NCI-H1105 treated with DMSO at 0.1 percent for 48 hours (cell line): ENCODE measurements at regions not wholly inside any gene's neighbourhood (a gene's known extent, or its start where the extent isn't known, plus 50 kb on each side); places are given as distances from the start of the nearest gene placed in this dataset.
"Not testable (repeated sequence)": the region's sequence is repeated elsewhere in the genome, so short reads cannot be mapped to it uniquely, and the experiment has no call there.

Experiments
- DNase-seq: peaks from one replicate; lab custom pipeline; 2025; lab: John Stamatoyannopoulos, UW

DNA sequence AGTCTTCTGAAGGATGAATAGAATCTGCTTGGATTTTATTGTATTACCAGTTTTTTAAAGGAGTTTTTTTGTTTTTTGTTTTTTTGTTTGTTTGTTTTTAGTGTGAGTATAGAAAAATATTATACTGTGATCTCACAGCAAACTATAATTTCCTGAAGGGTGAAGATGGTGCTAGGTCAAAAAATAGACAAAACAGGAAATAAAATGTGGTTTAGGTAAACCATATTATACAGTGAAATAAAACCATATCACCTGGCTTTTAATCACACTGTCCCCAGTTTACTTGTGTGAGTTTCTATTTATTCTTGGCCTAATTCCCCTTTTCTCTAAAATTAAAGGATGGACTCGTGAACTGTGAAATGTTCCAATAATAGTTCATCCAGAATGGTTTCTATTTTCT lies 841.3 kb upstream of the CTNND2 start:
- DNase-seq = no peak

DNA sequence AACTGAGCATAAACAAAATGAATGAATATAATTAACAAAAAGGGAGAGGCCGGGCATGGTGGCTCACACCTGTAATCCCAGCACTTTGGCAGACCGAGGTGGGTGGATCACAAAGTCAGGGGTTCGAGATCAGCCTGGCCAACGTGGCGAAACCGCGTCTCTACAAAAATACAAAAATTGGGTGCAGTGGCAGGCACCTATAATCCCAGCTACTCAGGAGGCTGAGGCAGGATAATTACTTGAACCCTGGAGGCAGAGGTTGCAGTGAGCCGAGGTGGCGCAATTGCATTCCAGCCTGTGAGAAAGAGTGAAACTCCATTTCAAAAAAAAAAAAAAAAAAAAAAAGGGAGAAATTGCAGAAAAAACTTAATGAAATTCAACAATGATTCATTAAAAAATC lies 839.3 kb upstream of the CTNND2 start:
- DNase-seq = no peak

- no peak for DNase-seq
Observed at GRCh38 chr5:12730354-12730753, 826.1 kb upstream of the CTNND2 start.

- no peak for DNase-seq
Observed at GRCh38 chr5:12716664-12717063, 812.4 kb upstream of the CTNND2 start.

- no peak for DNase-seq
Observed at GRCh38 chr5:12707560-12707959, 803.3 kb upstream of the CTNND2 start.

DNA sequence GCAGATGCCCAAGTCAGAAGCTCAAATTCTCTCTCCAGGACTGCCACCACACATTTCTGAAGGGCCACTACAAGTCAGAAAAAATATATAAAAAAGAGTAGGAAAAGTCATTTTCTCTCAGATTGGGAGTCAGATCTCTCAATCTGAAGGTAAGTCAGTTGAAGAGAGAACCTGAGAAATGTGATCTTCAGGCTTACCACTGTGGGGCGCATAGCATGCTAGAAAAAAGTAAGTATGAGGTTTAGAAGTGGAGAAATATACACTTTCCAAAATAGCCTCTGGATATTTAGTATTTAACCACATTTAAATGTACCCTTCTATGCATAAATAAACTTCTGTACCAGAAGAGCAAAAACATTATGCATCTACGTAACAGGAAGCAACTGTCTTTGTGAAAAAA lies 800.7 kb upstream of the CTNND2 start:
- DNase-seq = no peak

DNA sequence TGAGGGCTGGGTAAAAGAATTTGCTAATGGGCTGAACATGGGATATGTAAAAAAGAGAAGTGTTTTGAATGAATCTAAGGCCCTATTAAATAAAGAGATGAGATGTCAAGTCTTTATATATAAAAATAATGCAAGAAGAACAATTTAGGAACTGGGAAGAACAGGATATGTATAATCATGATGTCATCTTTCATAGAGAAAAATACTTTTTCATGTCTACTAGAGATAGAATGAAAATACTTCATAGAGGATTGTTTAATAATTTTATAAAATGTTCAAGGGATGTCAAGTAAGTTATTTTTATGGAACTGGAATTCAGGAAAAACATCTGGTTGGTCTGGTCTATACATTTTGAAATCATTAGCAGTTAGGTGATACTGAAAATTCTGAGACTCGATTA lies 799.0 kb upstream of the CTNND2 start:
- DNase-seq = no peak

GRCh38 chr5:12695651-12696050 lies 791.4 kb upstream of the CTNND2 start:
- no peak for DNase-seq

DNA sequence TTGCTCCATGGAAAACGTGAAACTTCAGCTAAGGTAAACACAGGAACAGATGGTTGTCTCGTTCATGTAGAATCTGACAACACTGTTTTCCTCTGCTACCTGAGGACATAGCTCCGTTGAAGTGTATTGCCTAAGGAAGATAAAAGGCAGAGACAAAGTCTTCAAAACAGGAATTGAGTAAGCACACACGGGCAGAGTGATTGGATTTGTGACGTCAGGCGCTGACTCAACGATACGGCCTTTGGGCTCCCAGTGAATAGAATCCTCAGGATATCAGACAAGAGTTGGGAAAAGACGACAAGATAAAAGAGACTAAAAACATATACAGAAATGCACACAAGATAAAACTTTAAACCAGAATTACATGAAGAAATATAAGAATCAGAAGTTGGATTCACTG lies 787.1 kb upstream of the CTNND2 start:
- no peak for DNase-seq

GRCh38 chr5:12690361-12690760 lies 786.1 kb upstream of the CTNND2 start:
- DNase-seq = no peak

- DNase-seq = no peak
Observed at GRCh38 chr5:12683249-12683648, 779.0 kb upstream of the CTNND2 start.

- DNase-seq = no peak
Observed at GRCh38 chr5:12679731-12680130, 775.5 kb upstream of the CTNND2 start.

DNA sequence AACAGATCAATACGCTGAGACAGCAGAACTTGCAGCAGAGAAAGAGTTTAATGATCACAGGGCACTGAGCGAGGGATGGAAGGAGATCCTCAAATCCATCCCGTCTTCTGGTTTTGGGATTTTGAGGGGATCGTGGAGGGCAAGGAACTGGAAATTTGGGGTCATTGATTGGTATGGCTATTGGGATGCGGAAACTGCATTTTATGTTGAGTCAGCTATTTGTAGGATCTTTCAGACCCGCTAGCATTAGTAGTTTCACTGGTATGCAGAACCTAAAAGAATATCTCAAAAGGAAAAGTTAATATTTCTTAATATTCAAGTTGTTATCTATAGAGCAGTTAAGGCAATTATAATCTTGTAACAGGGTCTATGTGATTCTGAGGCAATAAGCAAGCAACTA lies 771.7 kb upstream of the CTNND2 start:
- no peak for DNase-seq

- DNase-seq = no peak
Observed at GRCh38 chr5:12672141-12672540, 767.9 kb upstream of the CTNND2 start.

DNA sequence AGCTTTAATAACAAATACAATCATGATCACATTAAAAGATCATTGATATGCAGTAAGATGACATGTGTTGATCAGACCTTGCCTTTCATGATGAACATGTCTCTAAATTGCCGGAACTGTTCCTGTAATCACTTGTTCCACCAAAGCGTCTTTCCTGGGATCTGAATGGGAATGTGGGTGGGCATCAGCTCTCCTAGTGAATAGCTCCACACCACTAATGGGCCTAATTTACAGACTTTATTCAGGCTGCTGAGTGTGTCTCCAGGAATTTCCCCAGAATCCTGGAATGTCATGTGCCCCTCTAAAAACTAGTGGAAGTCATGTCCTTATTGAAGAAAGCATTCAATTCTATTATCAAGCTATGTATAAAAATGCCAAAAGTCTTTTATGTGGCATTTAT lies 765.1 kb upstream of the CTNND2 start:
- no peak for DNase-seq

DNA sequence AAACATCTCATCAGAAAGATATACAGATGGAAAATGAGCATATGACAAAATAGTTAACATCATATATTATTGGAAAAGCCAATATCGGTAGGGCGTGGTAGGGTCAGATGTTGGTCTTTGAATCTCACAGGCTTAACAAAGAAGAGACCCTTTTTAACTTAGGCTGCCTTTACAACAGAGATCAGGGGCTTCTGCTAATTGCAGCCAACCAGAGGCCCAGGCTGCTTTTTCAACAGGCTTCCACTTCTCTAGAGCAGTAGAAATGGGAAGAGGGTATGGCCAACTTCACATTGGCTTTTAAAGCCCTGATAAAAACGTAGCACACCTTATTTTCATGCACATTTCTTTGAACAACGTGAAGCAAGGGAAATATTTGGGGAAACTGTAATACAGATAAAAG lies 764.3 kb upstream of the CTNND2 start:
- DNase-seq = no peak

GRCh38 chr5:12667818-12668217 lies 763.6 kb upstream of the CTNND2 start:
- not testable (repeated sequence) for DNase-seq

- not testable (repeated sequence) for DNase-seq
Observed at GRCh38 chr5:12665772-12666171, 761.5 kb upstream of the CTNND2 start.

DNA sequence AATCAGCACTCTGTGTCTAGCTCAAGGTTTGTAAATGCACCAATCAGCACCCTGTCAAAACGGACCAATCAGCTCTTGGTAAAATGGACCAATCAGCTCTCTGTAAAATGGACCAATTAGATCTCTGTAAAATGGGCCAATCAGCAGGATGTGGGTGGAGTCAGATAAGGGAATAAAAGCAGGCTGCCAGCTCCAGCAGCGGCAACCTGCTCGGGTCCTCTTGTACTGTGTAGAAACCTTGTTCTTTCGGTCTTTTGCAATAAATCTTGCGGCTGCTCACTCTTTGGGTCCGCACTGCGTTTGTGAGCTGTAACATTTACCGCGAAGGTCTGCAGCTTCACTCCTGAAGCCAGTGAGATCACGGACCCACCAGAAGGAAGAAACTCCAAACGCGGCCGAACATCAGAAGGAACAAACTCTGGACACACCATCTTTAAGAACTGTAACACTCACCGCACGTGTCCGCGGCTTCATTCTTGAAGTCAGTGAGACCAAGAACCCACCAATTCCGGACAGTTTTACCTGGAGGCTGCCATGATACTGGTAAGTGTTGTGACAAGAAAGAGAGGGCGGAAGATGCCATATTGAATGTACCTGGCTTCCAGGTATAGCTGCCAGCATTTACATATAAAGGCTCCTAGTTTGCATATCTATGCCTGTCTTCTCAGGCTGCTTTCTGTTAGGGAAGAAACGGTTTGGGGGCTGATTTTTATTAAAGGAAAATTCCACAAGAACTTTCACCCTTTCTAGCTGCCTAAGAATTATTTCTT lies 758.5 kb upstream of the CTNND2 start:
- no peak for DNase-seq

DNA sequence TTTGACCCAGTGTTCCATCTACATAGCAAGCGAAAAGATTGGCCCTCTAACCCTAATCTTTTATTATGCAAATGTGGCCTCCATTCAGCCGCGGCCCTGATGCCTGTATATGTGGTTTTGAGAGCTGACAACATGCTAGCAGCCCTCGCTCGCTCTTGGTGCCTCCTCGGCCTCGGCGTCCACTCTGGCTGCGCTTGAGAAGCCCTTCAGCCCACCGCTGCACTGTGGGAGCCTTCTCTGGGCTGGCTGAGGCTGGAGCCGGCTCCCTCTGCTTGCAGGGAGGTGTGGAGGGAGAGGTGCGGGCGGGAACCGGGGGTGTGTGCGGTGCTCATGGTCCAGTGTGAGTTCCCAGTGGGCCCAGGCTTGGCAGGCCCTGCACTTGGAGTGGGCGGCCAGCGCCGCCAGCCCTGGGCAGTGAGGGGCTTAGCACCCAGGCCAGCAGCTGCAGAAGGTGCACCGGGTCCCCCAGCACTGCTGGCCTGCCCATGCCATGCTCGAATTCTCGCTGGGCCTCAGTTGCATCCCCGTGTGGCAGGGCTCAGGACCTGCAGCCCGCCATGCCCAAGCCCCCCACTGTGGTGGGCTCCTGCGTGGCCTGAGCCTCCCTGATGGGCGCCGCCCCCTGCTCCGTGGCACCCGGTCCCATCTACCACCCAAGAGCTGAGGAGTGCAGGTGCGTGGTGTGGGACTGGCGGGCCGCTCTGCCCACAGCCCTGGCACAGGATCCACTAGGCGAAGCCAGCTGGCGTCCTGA lies 757.5 kb upstream of the CTNND2 start:
- no peak for DNase-seq

GRCh38 chr5:12660279-12661107 lies 756.2 kb upstream of the CTNND2 start:
- not testable (repeated sequence) for DNase-seq

DNA sequence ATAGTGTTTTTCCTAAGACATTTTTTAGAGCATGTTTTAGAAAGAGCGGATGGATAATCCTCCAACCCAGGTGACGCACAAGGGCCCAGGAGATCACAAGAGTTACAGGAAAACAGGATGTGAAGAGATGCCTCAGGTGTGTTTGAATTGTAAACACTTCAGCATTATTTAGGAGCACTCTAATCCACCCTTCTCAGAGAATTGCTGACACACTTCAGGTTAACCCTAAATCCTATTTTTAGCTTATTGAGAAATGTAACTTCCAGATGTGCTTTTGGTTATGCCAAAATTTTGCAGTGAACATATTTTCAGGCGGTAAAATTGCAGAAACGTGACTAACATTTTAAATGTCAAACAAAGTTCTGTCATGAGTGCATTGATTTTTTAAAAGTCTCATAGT lies 755.4 kb upstream of the CTNND2 start:
- DNase-seq = no peak
